ENCODE measurements at regions not wholly inside any gene's neighbourhood (a gene's known extent, or its start where the extent isn't known, plus 50 kb on each side); places are given as distances from the start of the nearest gene placed in this dataset.

DNA sequence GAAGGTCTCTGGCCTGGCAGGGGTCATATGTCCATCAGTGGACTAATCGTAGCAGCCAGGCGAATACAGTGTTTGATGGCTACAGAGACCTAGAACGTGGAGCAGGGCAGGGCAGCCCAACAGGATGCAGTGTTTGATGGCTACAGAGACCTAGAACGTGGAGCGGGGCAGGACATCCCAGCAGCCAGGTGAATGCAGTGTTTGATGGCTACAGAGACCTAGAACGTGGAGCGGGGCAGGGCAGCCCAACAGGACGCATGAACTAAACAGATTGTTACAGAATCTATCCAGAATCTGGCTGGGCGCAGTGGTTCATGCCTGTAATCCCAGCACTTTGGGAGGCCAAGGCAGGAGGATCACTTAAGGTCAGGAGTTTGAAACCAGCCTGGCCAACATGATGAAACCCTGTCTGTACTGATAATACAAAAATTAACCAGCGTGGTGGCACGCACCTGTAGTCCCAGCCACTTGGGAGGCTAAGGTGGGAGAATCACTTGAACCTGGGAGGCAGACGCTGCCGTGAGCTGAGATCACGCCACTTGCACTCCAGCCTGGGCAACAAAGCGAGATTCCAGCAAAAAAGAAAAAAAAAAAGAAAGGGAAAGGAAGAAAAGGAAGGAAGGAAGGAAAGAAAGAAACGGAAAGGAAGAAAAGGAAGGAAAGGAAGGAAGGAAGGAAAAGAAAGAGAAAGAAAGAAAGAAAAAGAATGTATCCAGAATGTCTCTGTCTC is 65.2 kb upstream of the RPH3AL start:
- TF ChIP-seq POLR2A (IDR thresholded peaks at IDR 0.05; ENCODE audit: low read depth, low read length): no peak
- TF ChIP-seq POLR2AphosphoS5 (IDR thresholded peaks at IDR 0.05; ENCODE audit: low read depth, low read length): no peak
- no peak for TF ChIP-seq POU2F2 (IDR thresholded peaks at IDR 0.05; ENCODE audit: low read depth, low read length)
- TF ChIP-seq TAF1 (IDR thresholded peaks at IDR 0.05; ENCODE audit: low read depth, low read length): no peak
- no peak for TF ChIP-seq SPI1 (IDR thresholded peaks at IDR 0.05; ENCODE audit: low read depth, low read length)
